Activated CD4-positive, alpha-beta T cell treated with anti-CD3 and anti-CD28 coated beads, Interleukin-2, amount 50 U/mL, for 24 hours (primary cell): ENCODE measurements at regions not wholly inside any gene's neighbourhood (a gene's known extent, or its start where the extent isn't known, plus 50 kb on each side); places are given as distances from the start of the nearest gene placed in this dataset.
A peak's percentile ranks its signal among the peaks of the same experiment; 100 is the strongest.
"Not testable (repeated sequence)": the region's sequence is repeated elsewhere in the genome, so short reads cannot be mapped to it uniquely, and the experiment has no call there.

Experiments
- DNase-seq, 2 donors: peaks; one replicate each; pipeline ENCODE4 v3.0.0-alpha.2; 2020; ENCODE audit warnings: low read depth in 1 of 2, low spot score in 1 of 2

GRCh38 chr14:36418937-36419336 is 98.5 kb upstream of the MBIP start:
- DNase-seq = no peak

- DNase-seq = not testable (repeated sequence)
These were observed 91.5 kb upstream of the MBIP start for GRCh38 chr14:36411951-36412350.

- no peak for DNase-seq
These were observed 88.0 kb upstream of the MBIP start for GRCh38 chr14:36408388-36408787.

GRCh38 chr14:36405589-36406274 is 85.3 kb upstream of the MBIP start:
- DNase-seq = no peak

- no peak for DNase-seq
These were observed 82.4 kb upstream of the MBIP start for GRCh38 chr14:36402867-36403266.

- no peak for DNase-seq
These were observed 78.2 kb upstream of the MBIP start for GRCh38 chr14:36398463-36399291.

- no peak for DNase-seq
These were observed 76.9 kb upstream of the MBIP start for GRCh38 chr14:36397357-36397756.

- no peak for DNase-seq
These were observed 76.4 kb upstream of the MBIP start for GRCh38 chr14:36396798-36397197.

- no peak for DNase-seq
These were observed 74.2 kb upstream of the MBIP start for GRCh38 chr14:36394593-36394992.

GRCh38 chr14:36390718-36391117 is 70.3 kb upstream of the MBIP start:
- no peak for DNase-seq

- no peak for DNase-seq
These were observed 63.5 kb upstream of the MBIP start for GRCh38 chr14:36383767-36384431.

GRCh38 chr14:36373982-36374673 is 53.7 kb upstream of the MBIP start:
- peak; percentile 55 to 78 for DNase-seq
